Left ventricle myocardium superior (tissue), 1 donor: ENCODE measurements at regions not wholly inside any gene's neighbourhood (a gene's known extent, or its start where the extent isn't known, plus 50 kb on each side); places are given as distances from the start of the nearest gene placed in this dataset.

ENCODE experiments used
- ATAC-seq: fragments of 200-7000 bp; cut with Tn5 transposase; one replicate; pipeline ENCODE4 v1.9.1; 2020; ENCODE audit warnings: mild to moderate bottlenecking, moderate library complexity
- DNase-seq: peaks from one replicate; pipeline ENCODE4 v3.0.0-alpha.2; 2020
- intact Hi-C: fragments of 100-400 bp; cut with micrococcal nuclease; formaldehyde crosslinking; loops from one replicate; pipeline ENCODE4 v1.11.0; 2022
- donor health status: DM: no; HTN: yes; CAD: no; lungs with severe emphysema.

- intact Hi-C loops: no loop called here
- DNase-seq (no peak), ATAC-seq (no peak)
Observed at GRCh38 chr13:107568181-107568580, 647.2 kb downstream of the LIG4 start.

GRCh38 chr13:107563099-107563925, 652.0 kb downstream of the LIG4 start:
- DNase-seq (no peak), ATAC-seq (no peak)
- intact Hi-C loops: no loop called here

- DNase-seq (no peak), ATAC-seq (no peak)
- intact Hi-C loops: no loop called here
Observed at GRCh38 chr13:107562203-107562602, 653.1 kb downstream of the LIG4 start.

GRCh38 chr13:107554460-107554859, 660.9 kb downstream of the LIG4 start:
- intact Hi-C loops: no loop called here
- DNase-seq (no peak), ATAC-seq (no peak)

- DNase-seq: no peak
- no peak for ATAC-seq
- intact Hi-C loops: no loop called here
Observed at GRCh38 chr13:107553838-107554237, 661.5 kb downstream of the LIG4 start.

GRCh38 chr13:107551521-107551920, 663.8 kb downstream of the LIG4 start:
- no peak for ATAC-seq
- no peak for DNase-seq
- intact Hi-C loops: no loop called here

GRCh38 chr13:107548338-107548737, 667.0 kb downstream of the LIG4 start:
- intact Hi-C loops: no loop called here
- no peak for ATAC-seq
- DNase-seq: no peak

GRCh38 chr13:107545946-107546502, 669.3 kb downstream of the LIG4 start:
- DNase-seq (no peak), ATAC-seq (no peak)
- intact Hi-C loops: no loop called here

- DNase-seq (no peak), ATAC-seq (no peak)
- intact Hi-C loops: no loop called here
Observed at GRCh38 chr13:107534548-107534947, 680.8 kb downstream of the LIG4 start.

- ATAC-seq (no peak), DNase-seq (no peak)
- intact Hi-C loops: no loop called here
Observed at GRCh38 chr13:107531816-107532215, 683.5 kb downstream of the LIG4 start.

- no peak for DNase-seq
- intact Hi-C loops: no loop called here
Observed at GRCh38 chr13:107531180-107531579, 684.2 kb downstream of the LIG4 start.

GRCh38 chr13:107529035-107529434, 686.3 kb downstream of the LIG4 start:
- no peak for DNase-seq
- no peak for ATAC-seq
- intact Hi-C loops: no loop called here

More at GRCh38 chr13:107531180-107531579, 684.2 kb downstream of the LIG4 start:
- no peak for ATAC-seq

- ATAC-seq (no peak), DNase-seq (no peak)
- intact Hi-C loops: no loop called here
Observed at GRCh38 chr13:107518780-107519179, 696.6 kb downstream of the LIG4 start.

GRCh38 chr13:107518292-107518691, 697.0 kb downstream of the LIG4 start:
- intact Hi-C loops: no loop called here
- no peak for ATAC-seq
- DNase-seq: no peak

- intact Hi-C loops: no loop called here
- ATAC-seq (no peak), DNase-seq (no peak)
Observed at GRCh38 chr13:107516517-107516916, 698.8 kb downstream of the LIG4 start.

- ATAC-seq (no peak), DNase-seq (no peak)
Observed at GRCh38 chr13:107512551-107512950, 702.8 kb downstream of the LIG4 start.

GRCh38 chr13:107497661-107498060, 717.7 kb downstream of the LIG4 start:
- ATAC-seq: no peak
- intact Hi-C loops: no loop called here
- DNase-seq: no peak

More at GRCh38 chr13:107512551-107512950, 702.8 kb downstream of the LIG4 start:
- intact Hi-C loops: no loop called here

GRCh38 chr13:107493266-107493665, 722.1 kb downstream of the LIG4 start:
- DNase-seq (no peak), ATAC-seq (no peak)
- intact Hi-C loops: no loop called here

GRCh38 chr13:107482688-107483087, 732.6 kb downstream of the LIG4 start:
- intact Hi-C loops: no loop called here
- no peak for ATAC-seq
- DNase-seq: no peak

- no peak for DNase-seq
- no peak for ATAC-seq
- intact Hi-C loops: no loop called here
Observed at GRCh38 chr13:107480130-107480529, 735.2 kb downstream of the LIG4 start.

GRCh38 chr13:107477772-107478379, 737.5 kb downstream of the LIG4 start:
- intact Hi-C loops: no loop called here
- ATAC-seq (no peak), DNase-seq (no peak)
